CD4-positive, alpha-beta T cell treated with Interleukin-1 beta for 1 hour (primary cell): ENCODE measurements at regions not wholly inside any gene's neighbourhood (a gene's known extent, or its start where the extent isn't known, plus 50 kb on each side); places are given as distances from the start of the nearest gene placed in this dataset.

Source experiments
- DNase-seq, 2 donors: peaks; one replicate each; pipeline ENCODE4 v3.0.0-alpha.2; 2020 to 2022

GRCh38 chr12:91377436-91377835, 194.8 kb upstream of the DCN start:
- no peak for DNase-seq

GRCh38 chr12:91373086-91373485, 190.5 kb upstream of the DCN start:
- no peak for DNase-seq

DNA sequence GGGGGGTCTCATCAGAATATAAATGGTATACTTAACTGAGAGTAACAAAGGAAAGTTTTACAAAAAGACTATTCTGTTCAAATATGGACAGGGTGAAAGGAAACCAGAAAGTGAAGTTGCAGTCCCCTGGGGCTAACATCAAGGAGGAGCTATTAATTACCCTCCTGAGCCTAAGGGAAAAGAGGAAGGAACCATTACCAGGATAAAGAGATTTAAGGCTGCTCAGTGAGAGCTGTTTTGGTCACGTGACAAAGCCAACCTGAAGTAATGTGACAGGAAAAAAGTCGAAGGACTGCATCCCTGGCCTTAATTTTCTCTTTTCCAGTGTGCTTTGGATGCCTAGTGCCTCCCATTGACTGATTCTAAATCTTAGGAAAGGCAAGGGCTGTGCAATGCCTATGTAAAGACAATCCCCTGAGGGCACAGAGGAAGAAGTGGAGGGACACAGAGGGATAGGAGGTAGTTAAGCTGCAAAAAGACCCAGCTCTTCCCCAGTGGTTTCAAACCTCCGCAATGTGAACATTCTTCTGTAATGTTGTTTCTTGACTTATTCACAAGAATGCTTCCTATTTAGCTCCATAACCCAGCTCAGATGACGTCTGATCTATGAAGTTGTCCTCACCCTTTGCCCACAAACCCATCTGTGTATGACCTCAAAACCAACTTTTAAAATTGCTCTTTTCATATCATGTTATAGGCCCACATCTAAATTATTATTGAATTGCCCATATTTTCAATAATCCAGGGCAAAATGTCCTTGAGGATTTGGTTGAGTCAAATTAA, 187.7 kb upstream of the DCN start:
- no peak for DNase-seq

GRCh38 chr12:91368613-91369012, 186.0 kb upstream of the DCN start:
- no peak for DNase-seq

GRCh38 chr12:91367234-91367849, 184.7 kb upstream of the DCN start:
- DNase-seq, result no peak

GRCh38 chr12:91364471-91365184, 182.0 kb upstream of the DCN start:
- no peak for DNase-seq

GRCh38 chr12:91361864-91362263, 179.2 kb upstream of the DCN start:
- DNase-seq, result peak in 1 of 2 donors; percentile 48

- no peak for DNase-seq
Measured at GRCh38 chr12:91357381-91357780, 174.8 kb upstream of the DCN start.

- no peak for DNase-seq
Measured at GRCh38 chr12:91356405-91356804, 173.8 kb upstream of the DCN start.

GRCh38 chr12:91355150-91356006, 172.8 kb upstream of the DCN start:
- DNase-seq, result peak; percentile 20 to 28

- no peak for DNase-seq
Measured at GRCh38 chr12:91353266-91353665, 170.6 kb upstream of the DCN start.

GRCh38 chr12:91349476-91349875, 166.9 kb upstream of the DCN start:
- no peak for DNase-seq

DNA sequence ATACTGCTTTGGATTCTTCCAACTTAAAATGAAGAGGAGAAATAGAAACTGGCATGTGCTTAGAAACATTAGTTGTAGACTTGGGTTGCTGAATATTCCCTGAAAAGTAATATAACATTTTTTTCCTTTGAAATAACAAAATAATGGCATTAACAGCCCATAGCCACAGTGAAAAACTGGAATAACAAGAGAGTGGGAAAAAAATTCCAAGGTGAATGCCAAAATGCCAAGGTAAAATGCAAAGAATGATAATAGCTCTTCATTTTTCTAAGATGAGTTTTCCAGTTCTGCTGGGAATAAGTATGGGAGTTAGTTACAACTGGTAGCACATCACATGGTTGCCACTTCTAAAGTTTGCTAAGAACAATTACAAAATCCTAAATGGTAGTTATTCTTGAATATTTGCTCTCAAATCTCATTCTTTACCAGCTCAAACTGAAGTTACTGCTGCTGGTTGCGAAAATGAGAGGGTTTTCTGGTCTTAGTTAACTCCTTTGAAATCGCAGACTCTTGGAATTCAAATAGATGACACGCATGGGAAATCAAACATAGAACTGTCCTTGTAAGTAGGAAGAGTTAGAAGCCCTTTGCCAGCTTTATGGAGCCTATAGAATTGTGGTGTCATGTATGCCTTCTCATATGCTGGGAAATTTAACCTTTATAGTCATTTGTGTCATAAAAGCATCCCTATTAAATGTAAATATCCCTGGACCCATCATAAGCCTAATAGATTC, 165.0 kb upstream of the DCN start:
- DNase-seq, result no peak

GRCh38 chr12:91346827-91347226, 164.2 kb upstream of the DCN start:
- no peak for DNase-seq

GRCh38 chr12:91344408-91344807, 161.8 kb upstream of the DCN start:
- no peak for DNase-seq

DNA sequence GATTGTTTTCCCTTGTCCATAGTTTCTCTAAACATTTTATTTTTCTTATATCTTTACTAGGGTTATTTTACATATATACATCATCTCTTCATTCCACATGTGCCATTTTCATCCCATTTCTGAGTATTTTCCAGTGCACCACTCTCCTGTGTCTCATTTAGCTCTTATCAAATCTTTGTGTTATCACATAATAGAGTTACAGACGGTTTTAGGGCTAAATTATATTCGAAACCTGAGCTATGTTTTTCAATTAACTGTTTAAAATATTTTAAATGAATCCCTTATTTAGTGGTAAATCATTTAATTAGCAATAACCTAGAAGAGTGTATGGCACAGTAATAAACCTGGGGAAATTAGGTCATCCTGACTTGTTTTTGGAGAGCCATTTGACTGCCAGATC, 160.4 kb upstream of the DCN start:
- DNase-seq, result no peak

DNA sequence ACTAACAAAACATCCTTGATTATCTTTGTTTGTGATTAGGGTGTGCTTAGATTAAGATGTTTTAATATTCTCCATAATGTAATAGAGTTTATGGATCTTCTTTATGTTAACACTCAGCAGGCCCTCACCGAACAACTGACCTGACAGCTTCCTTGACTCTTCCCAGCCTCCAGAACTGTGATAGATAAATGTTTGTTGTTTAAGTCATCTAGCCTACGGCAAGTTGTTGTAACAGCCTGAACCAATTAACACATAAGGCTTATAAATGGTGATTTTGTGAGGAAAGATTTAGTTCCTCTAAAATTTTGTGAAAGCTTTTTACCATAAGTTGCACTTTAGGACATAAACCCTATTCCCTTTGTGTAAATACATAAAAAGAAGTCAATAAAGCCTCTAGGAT, 156.5 kb upstream of the DCN start:
- no peak for DNase-seq

GRCh38 chr12:91335699-91336098, 153.1 kb upstream of the DCN start:
- no peak for DNase-seq

GRCh38 chr12:91333966-91334365, 151.3 kb upstream of the DCN start:
- no peak for DNase-seq

DNA sequence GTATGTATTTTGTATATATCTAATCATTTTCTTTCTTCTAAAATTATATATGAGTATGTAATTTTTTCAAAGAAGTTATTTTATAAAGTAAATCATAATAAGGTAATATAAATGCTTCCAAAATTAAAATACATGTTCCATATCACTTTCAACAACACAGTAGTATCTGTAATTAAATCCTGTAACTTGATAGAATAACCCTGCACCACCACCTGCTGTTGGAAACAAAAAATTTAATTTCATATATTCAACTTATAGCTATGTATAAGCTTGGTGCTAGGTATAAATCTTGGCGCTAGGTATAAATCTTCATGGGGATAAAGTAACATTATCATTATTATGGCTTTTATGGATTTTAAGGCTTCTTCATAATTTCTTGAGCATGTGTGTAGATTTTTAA, 149.7 kb upstream of the DCN start:
- DNase-seq, result no peak

DNA sequence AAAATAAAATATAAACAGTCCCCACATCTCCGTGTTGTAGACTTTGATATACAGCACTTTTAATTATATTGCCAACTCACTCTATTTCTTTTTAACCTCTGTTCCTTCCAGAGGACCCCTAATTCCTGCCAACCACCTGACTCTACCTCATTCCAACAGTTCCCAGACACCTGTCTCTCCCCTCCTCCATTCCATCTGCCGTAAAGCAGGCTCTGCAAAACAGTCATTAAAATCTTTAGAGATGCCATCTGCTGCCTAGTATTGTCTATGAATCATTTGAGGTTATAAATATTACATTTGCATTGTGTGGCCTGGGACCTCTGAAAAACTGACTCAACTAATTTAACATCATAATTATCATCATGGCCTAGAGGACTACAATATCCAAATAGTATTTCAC, 148.8 kb upstream of the DCN start:
- DNase-seq, result no peak

DNA sequence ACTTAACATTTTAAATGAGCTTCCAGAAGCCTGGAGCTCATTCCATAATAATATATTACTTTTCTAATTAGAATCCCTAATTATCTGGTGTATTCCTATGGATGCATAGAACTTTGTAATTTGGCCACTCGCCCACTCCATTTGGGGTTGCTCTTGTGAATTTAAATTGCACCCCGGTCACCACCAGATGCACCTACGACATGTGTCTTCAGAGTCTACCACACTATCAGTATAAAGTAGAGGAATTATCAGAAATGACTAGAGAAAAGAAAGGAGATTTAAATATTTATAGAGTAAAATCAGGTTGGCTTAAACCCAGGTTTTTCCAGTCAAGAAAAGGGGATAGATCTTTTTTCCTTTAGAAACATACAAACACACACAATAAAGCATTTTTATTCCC, 145.8 kb upstream of the DCN start:
- DNase-seq, result no peak
